GM18873 (cell line): ENCODE measurements at regions not wholly inside any gene's neighbourhood (a gene's known extent, or its start where the extent isn't known, plus 50 kb on each side); places are given as distances from the start of the nearest gene placed in this dataset.

Source experiments
- ATAC-seq: cut with Tn5 transposase; IDR thresholded peaks from one replicate; pipeline ENCODE4 v1.9.1; 2021; ENCODE audit warnings: mild to moderate bottlenecking, moderate library complexity, moderate number of reproducible peaks; ENCODE audit not compliant: unreplicated experiment, low FRiP score

DNA sequence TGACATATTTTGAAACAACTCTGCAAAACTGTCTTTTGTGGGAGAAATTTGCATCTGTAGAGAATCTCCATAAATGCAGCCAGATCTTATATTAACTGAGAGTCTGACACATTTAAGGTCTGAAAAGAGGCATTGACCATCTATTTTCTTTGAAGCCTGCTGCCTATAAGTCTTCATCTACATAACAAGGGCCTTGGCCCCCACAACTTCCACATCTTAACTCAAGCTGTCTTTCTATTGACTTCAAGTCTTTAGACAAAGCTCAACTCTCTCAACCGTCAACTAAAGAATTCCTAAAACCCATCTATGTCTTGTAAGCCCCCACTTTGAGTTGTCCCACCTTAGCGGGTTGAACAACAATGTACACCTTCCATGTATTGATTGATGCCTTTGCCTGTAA is 72.4 kb upstream of the ADCY1 start:
- ATAC-seq = no peak

GRCh38 chr7:45506059-45506458 is 68.1 kb upstream of the ADCY1 start:
- no peak for ATAC-seq

GRCh38 chr7:45509222-45509621 is 64.9 kb upstream of the ADCY1 start:
- no peak for ATAC-seq

DNA sequence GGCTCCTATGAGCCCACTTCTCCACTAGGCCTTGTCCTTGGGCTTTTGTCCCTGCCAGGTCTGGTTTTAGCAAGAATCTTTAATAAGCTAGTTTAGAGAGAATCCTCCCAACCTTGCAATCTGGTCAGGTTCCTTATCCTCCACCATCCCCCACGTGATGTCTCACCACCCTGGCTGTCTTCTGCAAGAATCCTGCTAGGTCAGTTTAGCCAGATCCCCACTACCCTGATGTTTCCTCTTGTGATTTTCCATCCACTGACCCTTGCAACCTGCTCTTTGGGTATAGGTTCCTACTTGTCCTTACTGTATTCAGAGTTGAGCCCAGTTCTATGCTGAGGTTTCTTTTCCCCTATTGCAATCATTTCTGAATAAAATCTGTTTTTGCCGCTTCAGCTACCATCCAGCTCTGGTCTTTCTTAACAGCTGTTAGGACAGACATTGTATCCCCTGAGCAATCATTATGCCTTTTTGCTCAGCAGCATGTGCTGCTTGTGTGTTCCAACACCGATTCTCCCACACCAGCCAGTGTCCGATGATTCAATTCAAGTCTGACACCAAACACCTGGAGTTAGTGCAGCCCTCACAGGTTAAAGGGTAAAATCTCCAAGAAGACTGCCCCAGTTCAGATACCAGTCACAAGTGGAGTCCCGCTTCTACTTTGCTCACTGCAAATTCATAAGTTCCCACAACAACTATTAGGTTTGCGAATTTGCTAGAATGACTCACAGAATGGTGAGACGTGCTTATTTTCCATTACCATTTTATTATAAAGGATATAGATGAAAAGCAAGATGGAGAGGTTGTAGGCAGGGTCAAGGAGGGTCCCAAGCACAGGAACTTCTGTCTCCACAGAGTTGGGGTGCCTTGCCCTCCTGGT is 62.2 kb upstream of the ADCY1 start:
- ATAC-seq = no peak

DNA sequence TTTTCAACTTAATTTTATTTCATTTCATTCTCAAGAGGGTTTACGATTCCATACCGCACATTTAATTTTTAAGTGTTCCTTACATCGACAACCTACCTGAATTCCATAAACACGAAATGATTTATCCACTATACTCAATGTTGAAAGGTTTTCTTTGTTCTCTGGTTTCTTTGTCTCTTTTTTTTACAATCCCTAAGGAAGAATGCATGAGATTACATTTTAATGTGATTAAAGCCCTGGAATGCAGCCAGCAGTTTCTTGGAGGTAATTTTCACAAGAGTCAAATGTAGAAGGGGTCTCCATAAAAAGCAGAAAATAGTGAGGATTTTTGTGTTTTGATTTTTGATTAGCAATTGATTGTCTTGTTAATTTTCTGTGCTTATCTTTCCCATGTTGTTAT is 59.2 kb upstream of the ADCY1 start:
- no peak for ATAC-seq

GRCh38 chr7:45515346-45515745 is 58.8 kb upstream of the ADCY1 start:
- ATAC-seq = no peak
